Pulmonary artery endothelial cell (primary cell): ENCODE measurements at regions not wholly inside any gene's neighbourhood (a gene's known extent, or its start where the extent isn't known, plus 50 kb on each side); places are given as distances from the start of the nearest gene placed in this dataset.

Source experiments
- DNase-seq: peaks from one replicate; pipeline ENCODE4 v3.0.0-alpha.2; 2011; ENCODE audit warnings: low read depth, low spot score

DNA sequence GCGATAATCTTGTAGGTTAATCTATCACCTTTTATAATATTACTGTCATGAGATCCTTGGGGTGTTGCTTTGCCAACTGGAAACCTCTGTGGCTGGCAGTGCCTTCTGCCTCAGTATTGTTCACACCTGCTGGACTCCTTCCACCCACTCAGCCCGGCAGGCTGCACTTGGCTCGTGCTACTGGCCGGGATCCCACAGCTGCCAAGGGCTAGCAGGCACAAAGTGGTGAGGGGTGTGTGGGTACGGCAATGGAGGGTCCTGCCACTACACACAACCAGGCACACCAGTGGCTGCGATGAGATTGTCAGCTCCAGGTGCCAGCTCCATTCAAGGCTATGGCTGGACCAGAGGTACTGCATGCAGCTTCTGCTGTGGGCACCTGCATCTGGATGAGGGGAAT lies 191.2 kb upstream of the LYPLAL1 start:
- DNase-seq = no peak

DNA sequence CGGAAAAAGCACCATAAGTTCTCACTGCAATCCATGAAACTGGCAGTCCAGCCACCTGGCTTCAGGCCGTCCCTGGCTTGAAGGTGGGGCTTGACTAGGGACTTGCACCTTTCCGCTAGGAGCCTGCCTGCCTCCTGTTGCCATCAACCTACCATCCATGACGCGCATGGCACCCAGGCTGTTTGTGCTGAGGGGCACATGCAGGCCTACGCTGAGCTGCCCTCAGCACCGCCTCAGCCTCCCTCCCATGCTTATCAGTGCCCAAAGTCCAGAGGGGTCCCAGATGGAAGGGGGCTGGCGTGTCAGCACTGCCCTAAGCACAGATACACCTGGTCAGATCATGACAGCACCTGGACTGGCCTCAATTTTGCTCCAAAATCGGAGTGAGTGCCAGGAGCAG lies 190.2 kb upstream of the LYPLAL1 start:
- no peak for DNase-seq

DNA sequence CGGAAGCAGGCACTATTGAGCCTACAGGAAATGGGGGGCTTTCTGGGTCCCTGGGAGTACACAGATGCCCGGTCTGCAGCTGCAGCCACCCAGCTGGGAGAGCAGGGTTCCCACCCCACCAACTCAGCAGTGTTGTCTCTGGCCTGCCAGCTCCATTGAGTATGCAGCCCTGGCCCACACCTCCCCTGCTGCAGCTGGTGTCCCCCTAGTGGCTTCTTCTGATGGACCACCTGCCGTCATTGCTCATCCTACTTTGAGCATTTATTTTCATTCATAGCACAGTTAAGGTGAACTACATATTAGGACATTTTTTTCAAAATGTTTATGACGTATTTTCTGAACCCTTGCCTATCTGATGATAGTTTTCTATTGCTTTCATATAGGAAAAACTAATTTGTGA lies 189.8 kb upstream of the LYPLAL1 start:
- DNase-seq = no peak

DNA sequence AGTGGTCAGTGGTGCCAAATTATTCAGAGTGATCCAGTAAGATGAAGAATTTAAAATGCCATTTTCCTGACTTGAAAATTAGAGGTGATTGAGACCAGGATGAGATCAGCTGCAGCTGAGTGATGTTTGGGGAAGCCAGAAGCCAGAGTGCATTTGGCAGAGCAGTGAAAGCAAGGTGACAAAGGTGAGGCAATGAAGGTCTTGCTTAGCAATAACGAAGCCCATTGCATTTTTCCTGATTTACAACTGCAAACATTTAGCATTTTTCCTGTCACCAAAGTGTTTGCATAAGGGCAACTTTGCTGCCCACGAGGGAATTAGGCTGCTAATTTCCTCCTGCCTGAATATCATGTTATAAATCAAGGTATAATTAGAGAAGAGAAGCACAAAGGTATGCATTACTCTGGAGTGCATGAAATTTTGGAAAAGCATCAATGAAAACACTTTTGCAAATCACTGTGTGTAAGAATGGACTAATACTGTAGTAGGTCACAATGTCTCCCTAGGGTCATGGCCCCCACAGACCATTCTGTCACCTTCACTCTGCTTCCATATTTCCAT lies 188.2 kb upstream of the LYPLAL1 start:
- no peak for DNase-seq

DNA sequence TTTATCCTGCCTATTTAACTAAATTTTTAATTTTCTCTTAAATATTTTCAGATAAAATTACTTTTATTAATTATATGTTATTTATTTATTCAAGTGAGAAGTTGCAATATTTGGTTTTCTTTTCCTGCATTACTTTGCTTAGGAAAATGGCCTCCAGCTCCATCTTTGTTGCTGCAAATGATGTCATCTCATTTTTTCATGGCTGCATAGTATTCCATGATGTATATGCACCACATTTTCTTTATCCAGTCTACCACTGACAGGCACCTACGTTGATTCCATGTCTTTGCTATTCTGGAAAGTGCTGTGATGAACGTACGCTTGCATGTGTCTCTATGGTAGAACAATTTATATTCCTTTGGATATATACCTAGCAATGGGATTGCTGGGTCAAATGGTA lies 186.9 kb upstream of the LYPLAL1 start:
- no peak for DNase-seq

DNA sequence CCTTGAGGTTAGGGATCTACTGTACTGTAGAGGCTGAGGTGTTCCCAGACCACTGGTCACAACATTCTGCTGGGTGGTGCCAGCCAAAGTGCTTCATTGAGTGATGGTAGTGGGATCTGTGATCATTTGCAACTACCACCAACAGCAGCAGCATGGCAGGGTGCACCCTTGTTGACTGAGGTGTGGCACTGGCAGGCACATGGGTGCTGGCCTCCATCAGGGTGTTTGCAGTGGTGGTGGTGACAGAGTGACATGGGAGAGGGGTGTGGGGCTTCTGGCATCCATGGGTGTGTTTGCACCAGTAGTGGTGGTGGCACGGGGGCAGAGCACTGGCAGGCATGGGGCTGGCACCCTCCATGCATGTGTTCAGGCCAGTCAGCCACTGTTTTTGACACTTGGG lies 183.7 kb upstream of the LYPLAL1 start:
- DNase-seq = no peak

DNA sequence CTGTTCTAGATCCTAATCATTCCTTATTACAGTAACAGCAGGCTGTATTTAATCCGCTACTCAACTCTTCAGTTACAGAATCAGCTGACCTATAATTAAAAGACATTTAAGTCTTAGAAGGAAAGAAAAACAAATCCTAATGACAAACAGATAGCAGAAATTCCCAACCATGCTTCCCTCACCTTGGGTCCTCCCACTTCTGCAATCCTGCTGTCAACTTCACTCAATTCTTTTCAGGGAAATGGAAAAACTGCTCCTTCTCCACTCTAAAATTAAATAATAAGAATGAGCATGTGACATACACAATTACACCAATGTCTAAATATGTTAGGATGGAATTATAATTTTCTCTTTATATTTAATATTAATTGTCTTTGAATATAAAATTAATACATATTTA lies 182.6 kb upstream of the LYPLAL1 start:
- DNase-seq = no peak

DNA sequence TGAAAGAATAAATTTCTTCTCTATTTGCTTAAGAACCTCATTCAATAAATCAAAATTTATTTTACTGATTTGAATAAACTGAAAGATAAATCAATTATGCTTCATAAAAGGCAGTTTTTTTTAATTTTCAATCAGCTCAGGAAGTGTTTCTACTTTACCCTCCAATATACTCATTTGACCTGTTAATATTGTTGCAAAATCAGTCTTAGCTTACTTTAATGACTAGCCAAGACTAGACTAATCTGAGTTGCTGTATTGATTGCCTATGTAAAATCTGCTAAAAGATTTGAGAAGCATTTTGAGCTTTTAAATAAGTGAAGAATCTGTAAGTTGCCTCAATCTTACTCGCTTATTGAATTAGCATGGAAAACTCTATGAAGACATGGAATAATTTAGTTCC lies 179.1 kb upstream of the LYPLAL1 start:
- no peak for DNase-seq

DNA sequence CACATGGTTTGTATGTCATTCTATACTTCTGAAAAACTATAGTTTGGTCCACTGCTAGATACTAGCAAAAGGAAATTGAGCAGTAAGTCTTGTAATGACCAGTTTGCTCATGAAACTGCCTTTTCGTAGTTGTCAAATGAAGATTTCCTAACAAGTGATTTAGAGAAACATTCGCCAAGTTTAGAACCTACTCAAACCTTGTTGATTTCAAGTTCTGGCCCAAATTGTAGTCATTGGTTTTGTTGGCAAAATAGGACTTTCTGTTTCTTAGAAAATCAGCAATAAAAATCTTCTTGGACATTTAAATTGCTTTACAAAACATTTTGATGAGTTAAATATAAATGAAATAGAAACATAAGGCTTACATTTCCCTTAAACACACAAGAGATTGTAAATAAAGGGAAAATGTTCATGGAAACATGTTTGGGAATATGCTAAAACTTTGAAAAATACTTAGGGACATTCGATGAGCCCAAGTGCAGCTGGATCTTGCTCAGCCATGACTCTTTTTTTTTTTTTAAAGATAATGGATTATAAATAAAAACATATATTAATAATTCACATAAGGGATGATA lies 178.5 kb upstream of the LYPLAL1 start:
- no peak for DNase-seq

DNA sequence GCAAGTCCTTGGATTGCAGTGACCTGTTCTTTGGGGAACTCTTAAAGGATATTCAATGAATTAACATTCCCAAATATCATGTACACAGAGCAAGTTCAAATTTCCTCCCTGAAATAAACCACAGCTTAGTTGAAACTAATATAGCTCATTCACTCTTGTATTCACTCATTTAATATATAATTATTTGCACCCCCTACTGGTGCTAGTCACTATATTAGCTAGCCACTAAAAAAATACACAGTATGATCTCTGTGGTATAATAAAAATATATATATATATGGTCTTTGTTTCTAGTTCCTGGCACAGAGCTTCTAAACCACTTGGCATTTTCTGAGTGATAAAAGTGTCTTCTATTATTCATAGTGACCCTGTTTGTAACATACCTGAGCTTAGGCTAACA lies 177.3 kb upstream of the LYPLAL1 start:
- DNase-seq = no peak

DNA sequence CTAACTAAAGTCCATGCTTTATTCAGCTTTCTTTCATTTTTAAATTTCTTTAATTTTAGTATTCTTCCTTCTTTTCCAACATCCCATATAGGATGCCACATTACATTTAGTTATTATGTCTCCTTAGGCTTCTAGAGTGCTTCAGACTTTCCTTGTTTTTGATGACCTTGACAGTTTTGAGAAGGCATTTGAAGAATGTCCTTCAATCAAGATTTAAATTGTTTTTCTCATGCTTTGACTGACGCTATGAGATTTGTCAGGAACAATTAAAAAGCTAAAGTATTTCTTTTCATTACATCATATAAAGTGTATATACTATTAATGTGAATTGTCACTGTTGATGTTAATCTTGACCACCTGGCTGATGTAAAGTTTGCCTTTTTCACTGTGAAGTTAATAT lies 173.7 kb upstream of the LYPLAL1 start:
- DNase-seq = no peak

DNA sequence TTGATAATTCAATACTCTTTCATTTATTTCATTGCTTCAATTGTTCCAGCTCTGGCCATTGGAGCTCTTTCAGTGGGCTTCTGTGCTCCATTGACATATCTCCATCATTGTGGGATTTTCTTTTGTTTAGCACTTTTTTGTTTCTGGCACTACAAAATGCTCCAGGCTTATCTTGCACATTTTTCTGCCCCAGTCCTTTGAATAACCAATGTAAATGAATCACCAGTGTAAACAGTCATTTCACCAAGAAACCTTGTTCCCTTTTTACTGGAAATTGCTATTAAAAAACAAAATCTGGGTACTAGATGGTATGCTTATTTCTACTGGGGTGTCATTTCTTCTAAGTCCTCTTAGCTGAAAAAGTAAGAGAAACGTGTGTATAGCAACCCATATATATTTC lies 173.0 kb upstream of the LYPLAL1 start:
- DNase-seq = no peak

DNA sequence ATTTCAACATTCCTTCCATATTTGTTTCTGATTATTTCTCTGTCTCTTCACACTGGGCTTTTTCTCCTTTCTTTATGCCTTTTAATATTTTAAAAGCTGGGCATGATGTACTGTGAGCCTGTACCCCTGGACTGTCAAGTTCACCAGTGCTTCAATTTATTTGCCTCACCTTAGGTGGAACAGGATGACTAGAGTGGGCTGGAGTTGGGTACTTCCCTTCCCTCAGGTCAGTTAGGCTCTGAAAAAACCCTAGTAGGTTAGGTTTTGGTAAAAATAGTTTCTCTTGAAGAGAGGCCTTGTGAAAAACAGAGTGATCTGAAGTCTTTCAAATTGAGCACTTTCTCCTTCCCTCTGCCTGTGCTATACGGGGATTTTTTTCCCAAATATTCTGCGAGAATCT lies 163.0 kb upstream of the LYPLAL1 start:
- no peak for DNase-seq

DNA sequence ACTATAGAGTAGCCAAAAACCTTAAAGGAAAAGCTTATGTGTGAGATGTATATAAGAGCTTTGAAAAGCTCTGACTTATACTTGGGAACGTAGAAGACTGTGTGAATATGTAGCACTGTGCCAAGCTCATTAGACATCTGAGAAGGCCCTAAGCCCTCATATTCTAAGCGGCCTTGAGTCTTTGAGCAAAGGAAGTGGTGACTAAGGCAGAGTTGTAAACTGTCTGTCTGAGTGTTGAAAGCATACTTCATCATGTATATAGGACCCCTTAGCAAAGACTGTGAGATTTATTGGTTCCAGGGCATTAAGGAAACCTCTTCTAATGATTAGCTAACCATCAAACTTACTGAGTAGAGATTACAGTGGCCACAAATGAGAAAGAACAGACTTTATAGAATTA lies 153.3 kb upstream of the LYPLAL1 start:
- no peak for DNase-seq

DNA sequence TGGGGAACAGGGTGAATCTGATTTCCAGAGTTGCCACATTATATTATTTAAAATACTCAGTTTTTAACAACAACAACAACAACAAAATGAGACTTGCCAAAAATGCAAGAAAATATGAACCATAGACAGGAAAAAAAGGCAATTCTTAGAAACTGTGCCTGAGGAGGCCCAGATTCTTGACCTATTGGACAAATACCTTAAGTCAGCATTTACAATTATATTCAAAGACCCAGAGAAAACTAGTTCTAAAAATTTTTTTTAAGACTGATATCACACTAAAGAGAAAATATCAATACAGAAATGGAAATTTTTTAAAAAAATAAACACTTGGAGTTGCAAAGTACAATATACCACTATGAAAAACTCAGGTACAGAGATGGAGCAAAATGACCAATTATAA lies 152.8 kb upstream of the LYPLAL1 start:
- no peak for DNase-seq

DNA sequence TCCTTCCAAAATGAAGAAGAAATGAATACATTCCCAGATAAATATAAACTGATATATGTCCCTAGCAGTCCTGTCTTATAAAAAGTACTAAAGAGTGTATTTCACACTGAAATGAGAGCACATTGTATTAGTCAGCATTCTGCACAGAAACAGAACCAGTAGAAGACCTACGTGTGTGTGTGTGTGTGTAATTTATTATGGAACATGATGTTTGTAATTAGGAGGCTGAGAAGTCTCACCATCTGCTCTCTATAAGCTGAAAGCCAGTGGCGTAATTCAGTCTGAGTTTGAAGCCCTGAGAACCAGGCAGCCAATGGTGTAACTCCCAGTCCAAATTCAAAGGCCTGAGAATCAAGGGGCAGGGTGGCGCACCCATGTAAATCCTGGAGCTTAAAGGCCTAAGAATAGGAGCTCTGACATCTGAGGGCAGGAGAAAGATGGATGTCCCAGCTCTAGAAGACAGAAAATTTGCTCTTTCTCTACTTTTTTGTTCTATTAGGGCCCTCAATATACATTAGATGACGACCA lies 146.5 kb upstream of the LYPLAL1 start:
- no peak for DNase-seq

DNA sequence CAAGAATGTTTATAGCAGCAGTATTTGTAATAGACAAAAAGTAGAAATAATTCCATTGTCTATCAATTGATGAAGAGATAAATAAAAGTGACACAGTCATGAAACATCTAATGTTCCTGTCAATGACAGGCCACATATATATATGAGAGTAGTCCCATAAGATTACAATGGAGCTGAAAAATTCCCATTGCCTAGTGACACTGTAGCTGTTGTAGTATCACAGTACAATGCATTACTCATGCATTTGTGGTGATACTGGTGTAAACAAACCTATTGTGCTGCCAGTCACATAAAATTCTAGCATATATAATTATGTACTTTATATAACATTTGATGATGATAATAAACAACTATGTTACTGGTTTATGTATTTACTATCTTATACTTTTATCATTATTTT lies 141.9 kb upstream of the LYPLAL1 start:
- DNase-seq = no peak

DNA sequence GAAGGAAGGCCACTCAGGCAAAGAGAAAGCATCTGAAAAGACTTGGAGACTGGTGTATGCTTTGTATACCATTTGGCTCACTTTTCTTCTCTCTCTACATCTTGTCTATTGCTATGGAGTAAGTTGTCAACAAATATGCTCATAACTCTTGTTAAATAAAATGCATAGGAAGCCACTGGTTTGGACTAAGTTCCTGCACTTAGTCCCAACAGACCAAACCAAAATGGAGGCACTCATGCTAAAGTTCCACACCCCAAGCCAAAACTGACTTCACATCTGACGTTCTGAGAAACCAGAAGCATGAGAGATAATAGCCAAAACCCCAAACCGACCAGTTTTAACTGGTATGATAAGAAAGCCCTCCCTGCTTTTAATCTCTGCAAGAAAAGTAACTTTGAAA lies 135.3 kb upstream of the LYPLAL1 start:
- no peak for DNase-seq

DNA sequence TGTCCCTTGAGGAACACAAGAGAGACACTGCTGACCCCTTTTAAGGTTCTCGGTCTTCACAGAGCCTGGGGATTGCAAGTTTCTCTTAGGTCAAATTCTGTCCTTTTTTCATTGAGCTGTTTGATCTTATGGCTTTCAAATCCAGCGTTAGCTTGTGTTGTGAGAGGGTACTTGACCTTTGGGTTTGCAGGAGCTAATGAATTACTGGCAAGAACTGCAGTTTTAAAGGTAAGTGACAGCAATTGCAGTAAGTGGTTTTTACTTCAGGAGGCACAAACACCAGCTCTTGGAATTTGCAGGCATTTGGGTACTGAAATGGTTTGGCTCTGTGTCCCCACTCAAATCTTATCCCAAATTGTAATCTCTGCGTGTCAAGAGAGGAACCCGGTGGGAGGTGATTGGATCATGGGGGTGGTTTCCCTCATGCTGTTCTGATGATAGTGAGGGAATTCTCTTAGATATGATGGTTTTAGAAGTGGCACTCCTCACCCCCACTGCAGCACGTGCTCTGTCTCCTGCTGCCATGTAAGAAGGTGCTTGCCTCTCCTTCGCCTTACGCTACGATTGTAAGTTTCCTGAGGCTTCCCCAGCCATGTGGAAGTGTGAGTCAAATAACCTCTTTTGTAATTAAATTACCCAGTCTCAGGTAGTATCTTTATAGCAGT lies 134.5 kb upstream of the LYPLAL1 start:
- DNase-seq = no peak

DNA sequence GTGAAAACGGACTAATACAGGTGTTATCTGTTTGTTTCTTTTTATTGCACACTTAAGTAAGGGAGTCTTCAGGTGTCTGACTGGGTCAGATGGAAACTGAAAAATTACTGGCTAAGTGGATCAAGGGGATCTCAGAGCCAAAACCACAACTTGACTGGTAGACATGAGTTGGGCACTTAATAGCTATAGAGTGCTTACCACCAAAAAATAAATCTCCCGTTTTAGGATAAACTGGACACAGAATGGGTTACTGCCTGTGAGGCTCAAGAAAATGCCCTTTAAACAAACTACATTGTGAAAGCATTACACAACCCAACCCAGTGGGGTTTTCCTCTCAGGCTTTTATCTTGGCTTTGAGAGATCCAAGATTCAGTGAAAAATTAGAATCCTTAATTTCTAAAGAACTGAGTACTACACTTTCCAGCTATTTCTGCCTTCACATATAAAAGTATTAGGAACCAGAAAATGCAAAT lies 134.0 kb upstream of the LYPLAL1 start:
- no peak for DNase-seq

DNA sequence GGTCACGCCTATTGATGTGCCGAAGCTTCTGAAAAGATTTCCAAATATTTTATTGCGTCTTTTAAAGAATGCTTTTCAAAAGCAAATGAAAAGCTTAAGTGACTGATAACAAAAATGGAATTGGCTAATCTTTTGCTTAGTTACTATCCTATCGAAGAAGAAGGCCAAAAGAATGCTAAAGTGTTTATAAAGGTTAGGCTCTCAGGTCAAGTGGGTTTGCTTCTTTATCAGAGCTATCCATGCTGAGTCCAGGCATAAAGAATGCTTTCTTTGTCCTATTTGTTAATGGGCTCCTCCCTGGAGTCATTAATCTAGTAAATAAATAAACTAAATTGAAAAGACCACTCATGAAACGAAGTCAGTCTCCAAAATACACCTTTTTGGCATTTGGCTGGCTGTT lies 133.4 kb upstream of the LYPLAL1 start:
- no peak for DNase-seq

DNA sequence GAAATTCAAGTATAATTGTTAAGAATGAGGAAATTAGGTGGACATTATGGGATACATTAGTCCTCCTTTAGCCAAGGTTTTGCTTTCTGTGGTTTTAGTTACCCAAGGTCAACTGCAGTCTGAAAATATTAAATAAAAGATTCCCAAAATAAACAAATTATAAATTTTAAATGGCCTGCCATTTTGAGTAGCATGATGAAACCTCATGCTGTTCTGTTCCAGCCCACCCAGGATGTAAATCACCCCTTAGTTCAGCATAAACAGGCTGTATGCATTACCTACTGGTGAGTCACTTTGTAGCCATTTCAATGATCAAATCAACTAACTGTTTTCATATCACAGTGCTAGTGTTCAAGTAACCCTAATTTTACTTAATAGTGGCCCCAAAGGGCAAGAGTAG lies 132.5 kb upstream of the LYPLAL1 start:
- DNase-seq = no peak

DNA sequence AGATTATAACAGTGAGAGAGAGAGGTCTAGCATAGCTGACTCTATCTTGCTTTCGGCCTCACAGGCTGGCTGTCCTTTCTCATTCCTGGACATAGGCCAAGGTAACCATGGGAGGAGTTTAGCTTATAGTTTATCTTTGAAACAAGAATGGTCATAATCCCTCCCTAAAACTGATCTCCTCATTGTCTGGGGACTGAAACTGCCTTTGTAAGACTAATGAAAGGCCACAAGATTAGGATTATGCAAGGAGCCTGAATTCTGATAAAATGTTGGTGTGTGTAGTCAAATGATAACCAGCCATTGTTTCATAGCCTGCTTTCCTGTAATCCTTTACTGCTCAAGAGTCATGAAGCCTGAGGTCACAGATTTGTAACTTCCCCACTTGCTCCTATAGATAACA lies 131.9 kb upstream of the LYPLAL1 start:
- no peak for DNase-seq
